ENCODE measurements at regions not wholly inside any gene's neighbourhood (a gene's known extent, or its start where the extent isn't known, plus 50 kb on each side); places are given as distances from the start of the nearest gene placed in this dataset.

GRCh38 chr18:63043516-63043915 is 276.1 kb downstream of the BCL2 start:
- peak; percentile 73 for DNase-seq (ENCODE audit: low read depth)
- TF ChIP-seq CTCF (IDR thresholded peaks at IDR 0.05; ENCODE audit: low read length, missing control alignments) = no peak

GRCh38 chr18:63042351-63042750 is 277.2 kb downstream of the BCL2 start:
- TF ChIP-seq CTCF (IDR thresholded peaks at IDR 0.05; ENCODE audit: low read length, missing control alignments) = no peak
- no peak overlapping the region for H3K4me3 ChIP-seq (replicated peaks; ENCODE audit: low read depth, low read length)
- no peak for DNase-seq (ENCODE audit: low read depth)

More at GRCh38 chr18:63043516-63043915, 276.1 kb downstream of the BCL2 start:
- H3K4me3 ChIP-seq (replicated peaks; ENCODE audit: low read depth, low read length) = no peak overlapping the region

GRCh38 chr18:63040788-63041410 is 278.7 kb downstream of the BCL2 start:
- DNase-seq (ENCODE audit: low read depth) = no peak
- TF ChIP-seq CTCF (IDR thresholded peaks at IDR 0.05; ENCODE audit: low read length, missing control alignments) = no peak
- H3K4me3 ChIP-seq (replicated peaks; ENCODE audit: low read depth, low read length) = no peak overlapping the region

GRCh38 chr18:63037491-63037890 is 282.1 kb downstream of the BCL2 start:
- TF ChIP-seq CTCF (IDR thresholded peaks at IDR 0.05; ENCODE audit: low read length, missing control alignments) = no peak
- H3K4me3 ChIP-seq (replicated peaks; ENCODE audit: low read depth, low read length) = no peak overlapping the region
- DNase-seq (ENCODE audit: low read depth) = no peak

GRCh38 chr18:63031375-63031774 is 288.2 kb downstream of the BCL2 start:
- no peak for DNase-seq (ENCODE audit: low read depth)
- TF ChIP-seq CTCF (IDR thresholded peaks at IDR 0.05; ENCODE audit: low read length, missing control alignments) = no peak
- no peak overlapping the region for H3K4me3 ChIP-seq (replicated peaks; ENCODE audit: low read depth, low read length)
